GM12878 (cell line): ENCODE measurements at regions not wholly inside any gene's neighbourhood (a gene's known extent, or its start where the extent isn't known, plus 50 kb on each side); places are given as distances from the start of the nearest gene placed in this dataset.

Source experiments
- ATAC-seq: fragments of 200-7000 bp; cut with Tn5 transposase; 3 replicates; pipeline ENCODE4 v1.9.1; 2020; ENCODE audit warnings: mild to moderate bottlenecking, moderate library complexity
- BruUV-seq: library from RNA; stranded (reverse); fragments of 400-500 nt; replicated peaks from 2 replicates; lab custom pipeline; 2021; lab: Mats Ljungman, UMichigan
- CTCF ChIA-PET: fragments of 300-600 bp; sonication (Branson Sonifier 250); formaldehyde crosslinking; extraction: SDS; loops from one replicate; lab custom pipeline; 2021; ENCODE audit warnings: inconsistent platforms; lab: Yijun Ruan, JAX
- POLR2A ChIA-PET: fragments of 350-600 bp; formaldehyde crosslinking; extraction: SDS; loops from one replicate; lab custom pipeline; 2021; ENCODE audit warnings: inconsistent platforms; lab: Charles Lee
- RAD21 ChIA-PET: fragments of 300-600 bp; sonication (Branson Sonifier 250); formaldehyde crosslinking; loops from one replicate; lab custom pipeline; 2023; ENCODE audit warnings: antibody characterized with exemption; ENCODE audit not compliant: unreplicated experiment; lab: Charles Lee
- SMC1A ChIA-PET: fragments of 300-600 bp; sonication (Branson Sonifier 250); formaldehyde crosslinking; loops from one replicate; lab custom pipeline; 2023; ENCODE audit not compliant: unreplicated experiment, uncharacterized antibody; lab: Charles Lee
- DNase-seq: peaks from one replicate; pipeline ENCODE4 v3.0.0-alpha.2; 2011; ENCODE audit warnings: low read depth, low spot score
- FAIRE-seq: peaks from 3 replicates; lab custom pipeline; 2011; peaks lifted over from hg19 to GRCh38; lab: Jason Lieb, UNC
- H2AFZ ChIP-seq: 2 replicates; pipeline ENCODE4 v1.6.0; 2011; ENCODE audit warnings: low read depth, low read length, control low read depth; ENCODE audit not compliant: control insufficient read depth
- H3K27ac ChIP-seq: 2 replicates; pipeline ENCODE4 v1.5.1; 2011; ENCODE audit warnings: control low read depth; ENCODE audit not compliant: control insufficient read depth, insufficient read depth
- H3K27me3 ChIP-seq, 2 experiments: replicated peaks in 1 of 2; 2 replicates each; pipeline versions ENCODE4 v1.6.0 to v1.6.1; 2011; ENCODE audit warnings: low read length in 1 of 2; ENCODE audit not compliant: control insufficient read depth in 2 of 2, insufficient read depth in 2 of 2
- H3K36me3 ChIP-seq, 2 experiments: 2 replicates each; pipeline ENCODE4 v1.5.1; 2011; ENCODE audit warnings: low read length in 1 of 2; ENCODE audit not compliant: control insufficient read depth in 2 of 2, insufficient read depth in 2 of 2
- H3K4me1 ChIP-seq: 2 replicates; pipeline ENCODE4 v1.6.1; 2011; ENCODE audit warnings: mild to moderate bottlenecking, low read length, moderate library complexity, mixed read lengths; ENCODE audit not compliant: control insufficient read depth, insufficient read depth
- H3K4me2 ChIP-seq: 2 replicates; pipeline ENCODE4 v1.6.0; 2011; ENCODE audit warnings: control low read depth; ENCODE audit not compliant: control insufficient read depth, insufficient read depth
- H3K4me3 ChIP-seq: fragments of 200-600 bp; sonication (generic); 2 replicates; pipeline ENCODE4 v1.5.1; 2016
- H3K79me2 ChIP-seq: 2 replicates; pipeline ENCODE4 v1.6.0; 2011; ENCODE audit warnings: low read length; ENCODE audit not compliant: control insufficient read depth, insufficient read depth
- H3K9ac ChIP-seq: 2 replicates; pipeline ENCODE4 v1.8.0; 2011; ENCODE audit warnings: low read length, control low read depth, mixed read lengths; ENCODE audit not compliant: control insufficient read depth, insufficient read depth
- H3K9me3 ChIP-seq: replicated peaks from 3 replicates; pipeline ENCODE4 v1.5.1; 2011; ENCODE audit warnings: mild to moderate bottlenecking, low read length; ENCODE audit not compliant: control insufficient read depth, insufficient read depth
- H4K20me1 ChIP-seq: 2 replicates; pipeline ENCODE4 v1.6.0; 2011; ENCODE audit not compliant: control insufficient read depth, insufficient read depth
- CBFB ChIP-seq: IDR thresholded peaks from 2 replicates; pipeline ENCODE4 v1.6.1; 2016; ENCODE audit warnings: antibody characterized with exemption, low read depth
- ETV6 ChIP-seq, 2 experiments: fragments of 450-650 bp in 1 of 2; IDR thresholded peaks in 1 of 2; conservative IDR thresholded peaks in 1 of 2; 2 replicates each; pipeline ENCODE4 v1.6.1; 2014; ENCODE audit warnings: antibody characterized with exemption in 1 of 2, borderline replicate concordance in 1 of 2, low read depth in 1 of 2, mild to moderate bottlenecking in 1 of 2, moderate library complexity in 1 of 2
- GABPA ChIP-seq: IDR thresholded peaks from 2 replicates; pipeline ENCODE4 v1.6.1; 2014; ENCODE audit warnings: antibody characterized with exemption, low read depth, mild to moderate bottlenecking, inconsistent platforms
- MEF2B ChIP-seq: fragments of 450-650 bp; IDR thresholded peaks from 2 replicates; pipeline ENCODE4 v1.6.1; 2018; ENCODE audit warnings: mild to moderate bottlenecking, moderate library complexity; ENCODE audit not compliant: partially characterized antibody, poor library complexity, severe bottlenecking
- PAX8 ChIP-seq: fragments of 450-650 bp; IDR thresholded peaks from 2 replicates; pipeline ENCODE4 v1.6.1; 2017; ENCODE audit warnings: mild to moderate bottlenecking, moderate library complexity
- SREBF2 ChIP-seq: IDR thresholded peaks from 2 replicates; pipeline ENCODE4 v1.6.1; 2012; ENCODE audit warnings: mild to moderate bottlenecking, low read length
- SUPT20H ChIP-seq: IDR thresholded peaks from 2 replicates; pipeline ENCODE4 v1.6.1; 2011; ENCODE audit warnings: low read depth, mild to moderate bottlenecking, low read length, moderate library complexity, borderline replicate concordance; ENCODE audit not compliant: control insufficient read depth
- WGBS: methylation state at CpG from one replicate; pipeline ENCODE4 v1.1.6; 2016; ENCODE audit warnings: low lambda C conversion rate; ENCODE audit not compliant: insufficient replicate concordance, insufficient coverage; ENCODE audit errors: missing lambda C conversion rate; 5-methylcytosine and 5-hydroxymethylcytosine counted together
- in situ Hi-C: fragments of 300-500 bp; cut with MboI; formaldehyde crosslinking; loops from 9 replicates; pipeline ENCODE4 v1.14.3; 2018; ENCODE audit warnings: mixed read lengths
- intact Hi-C: fragments of 100-400 bp; cut with micrococcal nuclease; formaldehyde crosslinking; loops from one replicate; pipeline ENCODE4 v1.14.2; 2022; ENCODE audit not compliant: unreplicated experiment
- TF ChIP-seq, protein P1 (sequence below): IDR thresholded peaks from 2 replicates; pipeline ENCODE4 v1.6.1; 2011; ENCODE audit warnings: borderline replicate concordance, low read depth, mild to moderate bottlenecking, moderate library complexity, low read length; ENCODE audit not compliant: insufficient read depth, poor library complexity, severe bottlenecking
- TF ChIP-seq, protein P2 (sequence below): fragments of 450-650 bp; IDR thresholded peaks from 2 replicates; pipeline ENCODE4 v1.6.1; 2017; ENCODE audit warnings: antibody characterized with exemption, mild to moderate bottlenecking, moderate library complexity
- TF ChIP-seq, protein P3 (sequence below): fragments of 450-650 bp; IDR thresholded peaks from 2 replicates; pipeline ENCODE4 v1.6.1; 2017; ENCODE audit warnings: mild to moderate bottlenecking, low read depth, inconsistent platforms; ENCODE audit not compliant: poor library complexity, severe bottlenecking
- TF ChIP-seq, protein P4 (sequence below): fragments of 450-650 bp; IDR thresholded peaks from 2 replicates; pipeline ENCODE4 v1.6.1; 2016; ENCODE audit warnings: mild to moderate bottlenecking, moderate library complexity, borderline replicate concordance

- no peaks in the 10 kb centered on the region for H3K27me3 ChIP-seq
- H2AFZ ChIP-seq, result no peak overlapping the region
- no peaks in the 10 kb centered on the region for H3K79me2 ChIP-seq
- no peak for FAIRE-seq
- H4K20me1 ChIP-seq, result no peaks in the 10 kb centered on the region
- H3K36me3 ChIP-seq, result no peaks in the 10 kb centered on the region
- intact Hi-C loops, result no loop called here
- 52% methylated on average over 3 of the region's 3 CpGs for WGBS
- H3K27ac ChIP-seq, result no peak overlapping the region
- ATAC-seq, result no peak
- in situ Hi-C loops, result no loop called here
- no peaks in the 10 kb centered on the region; the same call in 1 of the 2 replicates for H3K4me1 ChIP-seq
- H3K9me3 ChIP-seq, result no peaks in the 10 kb centered on the region; the same call in 2 of the 3 replicates
- no peak for DNase-seq
- ChIA-PET POLR2A (no interaction called here), CTCF (interaction anchor here (0.8 kb wide), 1 partner anchor 28 kb away, joined by 4 read pairs; no protein-coding TSS in a partner anchor), RAD21 (no interaction called here), SMC1A (interaction anchor here (0.7 to 1.0 kb wide), 2 partner anchors 23 to 913 kb away, joined by 3 to 6 read pairs; no protein-coding TSS in a partner anchor)
- no peak overlapping the region for H3K4me3 ChIP-seq
- H3K4me2 ChIP-seq, result no peak overlapping the region
- no peak overlapping the region for H3K9ac ChIP-seq
- BruUV-seq, result no TSS peak
- TF ChIP-seq, protein P1, sequence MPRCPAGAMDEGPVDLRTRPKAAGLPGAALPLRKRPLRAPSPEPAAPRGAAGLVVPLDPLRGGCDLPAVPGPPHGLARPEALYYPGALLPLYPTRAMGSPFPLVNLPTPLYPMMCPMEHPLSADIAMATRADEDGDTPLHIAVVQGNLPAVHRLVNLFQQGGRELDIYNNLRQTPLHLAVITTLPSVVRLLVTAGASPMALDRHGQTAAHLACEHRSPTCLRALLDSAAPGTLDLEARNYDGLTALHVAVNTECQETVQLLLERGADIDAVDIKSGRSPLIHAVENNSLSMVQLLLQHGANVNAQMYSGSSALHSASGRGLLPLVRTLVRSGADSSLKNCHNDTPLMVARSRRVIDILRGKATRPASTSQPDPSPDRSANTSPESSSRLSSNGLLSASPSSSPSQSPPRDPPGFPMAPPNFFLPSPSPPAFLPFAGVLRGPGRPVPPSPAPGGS, result no peak
- no peak for TF ChIP-seq SREBF2
- no peak for TF ChIP-seq GABPA
- TF ChIP-seq MEF2B, result no peak
- no peak for TF ChIP-seq SUPT20H
- TF ChIP-seq, protein P2, sequence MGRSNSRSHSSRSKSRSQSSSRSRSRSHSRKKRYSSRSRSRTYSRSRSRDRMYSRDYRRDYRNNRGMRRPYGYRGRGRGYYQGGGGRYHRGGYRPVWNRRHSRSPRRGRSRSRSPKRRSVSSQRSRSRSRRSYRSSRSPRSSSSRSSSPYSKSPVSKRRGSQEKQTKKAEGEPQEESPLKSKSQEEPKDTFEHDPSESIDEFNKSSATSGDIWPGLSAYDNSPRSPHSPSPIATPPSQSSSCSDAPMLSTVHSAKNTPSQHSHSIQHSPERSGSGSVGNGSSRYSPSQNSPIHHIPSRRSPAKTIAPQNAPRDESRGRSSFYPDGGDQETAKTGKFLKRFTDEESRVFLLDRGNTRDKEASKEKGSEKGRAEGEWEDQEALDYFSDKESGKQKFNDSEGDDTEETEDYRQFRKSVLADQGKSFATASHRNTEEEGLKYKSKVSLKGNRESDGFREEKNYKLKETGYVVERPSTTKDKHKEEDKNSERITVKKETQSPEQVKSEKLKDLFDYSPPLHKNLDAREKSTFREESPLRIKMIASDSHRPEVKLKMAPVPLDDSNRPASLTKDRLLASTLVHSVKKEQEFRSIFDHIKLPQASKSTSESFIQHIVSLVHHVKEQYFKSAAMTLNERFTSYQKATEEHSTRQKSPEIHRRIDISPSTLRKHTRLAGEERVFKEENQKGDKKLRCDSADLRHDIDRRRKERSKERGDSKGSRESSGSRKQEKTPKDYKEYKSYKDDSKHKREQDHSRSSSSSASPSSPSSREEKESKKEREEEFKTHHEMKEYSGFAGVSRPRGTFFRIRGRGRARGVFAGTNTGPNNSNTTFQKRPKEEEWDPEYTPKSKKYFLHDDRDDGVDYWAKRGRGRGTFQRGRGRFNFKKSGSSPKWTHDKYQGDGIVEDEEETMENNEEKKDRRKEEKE, result no peak
- no peak for TF ChIP-seq PAX8
- TF ChIP-seq, protein P3, sequence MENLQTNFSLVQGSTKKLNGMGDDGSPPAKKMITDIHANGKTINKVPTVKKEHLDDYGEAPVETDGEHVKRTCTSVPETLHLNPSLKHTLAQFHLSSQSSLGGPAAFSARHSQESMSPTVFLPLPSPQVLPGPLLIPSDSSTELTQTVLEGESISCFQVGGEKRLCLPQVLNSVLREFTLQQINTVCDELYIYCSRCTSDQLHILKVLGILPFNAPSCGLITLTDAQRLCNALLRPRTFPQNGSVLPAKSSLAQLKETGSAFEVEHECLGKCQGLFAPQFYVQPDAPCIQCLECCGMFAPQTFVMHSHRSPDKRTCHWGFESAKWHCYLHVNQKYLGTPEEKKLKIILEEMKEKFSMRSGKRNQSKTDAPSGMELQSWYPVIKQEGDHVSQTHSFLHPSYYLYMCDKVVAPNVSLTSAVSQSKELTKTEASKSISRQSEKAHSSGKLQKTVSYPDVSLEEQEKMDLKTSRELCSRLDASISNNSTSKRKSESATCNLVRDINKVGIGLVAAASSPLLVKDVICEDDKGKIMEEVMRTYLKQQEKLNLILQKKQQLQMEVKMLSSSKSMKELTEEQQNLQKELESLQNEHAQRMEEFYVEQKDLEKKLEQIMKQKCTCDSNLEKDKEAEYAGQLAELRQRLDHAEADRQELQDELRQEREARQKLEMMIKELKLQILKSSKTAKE, result no peak
- no peak for TF ChIP-seq ETV6 (conservative IDR thresholded peaks at IDR 0.05 in 1 of 2, IDR thresholded peaks at IDR 0.05 in 1 of 2; ENCODE audit: borderline replicate concordance in 1 of 2, low read depth in 1 of 2)
- TF ChIP-seq, protein P4, sequence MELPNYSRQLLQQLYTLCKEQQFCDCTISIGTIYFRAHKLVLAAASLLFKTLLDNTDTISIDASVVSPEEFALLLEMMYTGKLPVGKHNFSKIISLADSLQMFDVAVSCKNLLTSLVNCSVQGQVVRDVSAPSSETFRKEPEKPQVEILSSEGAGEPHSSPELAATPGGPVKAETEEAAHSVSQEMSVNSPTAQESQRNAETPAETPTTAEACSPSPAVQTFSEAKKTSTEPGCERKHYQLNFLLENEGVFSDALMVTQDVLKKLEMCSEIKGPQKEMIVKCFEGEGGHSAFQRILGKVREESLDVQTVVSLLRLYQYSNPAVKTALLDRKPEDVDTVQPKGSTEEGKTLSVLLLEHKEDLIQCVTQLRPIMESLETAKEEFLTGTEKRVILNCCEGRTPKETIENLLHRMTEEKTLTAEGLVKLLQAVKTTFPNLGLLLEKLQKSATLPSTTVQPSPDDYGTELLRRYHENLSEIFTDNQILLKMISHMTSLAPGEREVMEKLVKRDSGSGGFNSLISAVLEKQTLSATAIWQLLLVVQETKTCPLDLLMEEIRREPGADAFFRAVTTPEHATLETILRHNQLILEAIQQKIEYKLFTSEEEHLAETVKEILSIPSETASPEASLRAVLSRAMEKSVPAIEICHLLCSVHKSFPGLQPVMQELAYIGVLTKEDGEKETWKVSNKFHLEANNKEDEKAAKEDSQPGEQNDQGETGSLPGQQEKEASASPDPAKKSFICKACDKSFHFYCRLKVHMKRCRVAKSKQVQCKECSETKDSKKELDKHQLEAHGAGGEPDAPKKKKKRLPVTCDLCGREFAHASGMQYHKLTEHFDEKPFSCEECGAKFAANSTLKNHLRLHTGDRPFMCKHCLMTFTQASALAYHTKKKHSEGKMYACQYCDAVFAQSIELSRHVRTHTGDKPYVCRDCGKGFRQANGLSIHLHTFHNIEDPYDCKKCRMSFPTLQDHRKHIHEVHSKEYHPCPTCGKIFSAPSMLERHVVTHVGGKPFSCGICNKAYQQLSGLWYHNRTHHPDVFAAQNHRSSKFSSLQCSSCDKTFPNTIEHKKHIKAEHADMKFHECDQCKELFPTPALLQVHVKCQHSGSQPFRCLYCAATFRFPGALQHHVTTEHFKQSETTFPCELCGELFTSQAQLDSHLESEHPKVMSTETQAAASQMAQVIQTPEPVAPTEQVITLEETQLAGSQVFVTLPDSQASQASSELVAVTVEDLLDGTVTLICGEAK, result no peak
- no peak for TF ChIP-seq CBFB
Measured at GRCh38 chr18:4762330-4762729, 307.2 kb upstream of the DLGAP1 start.
